SK-N-SH (cell line): ENCODE measurements at regions not wholly inside any gene's neighbourhood (a gene's known extent, or its start where the extent isn't known, plus 50 kb on each side); places are given as distances from the start of the nearest gene placed in this dataset.

Experiments used
- CTCF ChIA-PET: fragments of 300-600, 350-600 bp; formaldehyde crosslinking; extraction: SDS; loops from one replicate; lab custom pipeline; 2021; lab: Yijun Ruan, JAX
- POLR2A ChIA-PET: fragments of 350-600 bp; sonication (Branson Sonifier 250); formaldehyde crosslinking; extraction: SDS; loops from one replicate; lab custom pipeline; 2020; ENCODE audit warnings: antibody characterized with exemption, inconsistent platforms; lab: Yijun Ruan, JAX
- DNase-seq: peaks from one replicate; pipeline ENCODE4 v3.0.0; 2012
- H2AFZ ChIP-seq: fragments of 200-600 bp; sonication (generic); 2 replicates; pipeline ENCODE4 v1.8.1; 2016; ENCODE audit warnings: antibody characterized with exemption, mild to moderate bottlenecking, low read depth
- H3F3A ChIP-seq: fragments of 200-600 bp; sonication (generic); replicated peaks from 2 replicates; pipeline ENCODE3; 2016; ENCODE audit warnings: antibody characterized with exemption, mild to moderate bottlenecking; ENCODE audit not compliant: insufficient read depth
- H3K27ac ChIP-seq, 2 experiments: fragments of 200-500 bp in 1 of 2; fragments of 200-600 bp in 1 of 2; sonication (Bioruptor generic) in 1 of 2; sonication (generic), shearing (Covaris generic) in 1 of 2; 2 replicates each; pipeline versions ENCODE4 v1.5.1 to v1.6.1; 2014 to 2016; ENCODE audit warnings: low read depth in 2 of 2, inconsistent platforms in 1 of 2, low read length in 1 of 2, mild to moderate bottlenecking in 1 of 2, mixed read lengths in 1 of 2
- H3K27me3 ChIP-seq: fragments of 200-600 bp; sonication (generic), shearing (Covaris generic); 2 replicates; pipeline ENCODE4 v1.6.1; 2016; ENCODE audit warnings: mixed run types; ENCODE audit not compliant: insufficient read depth
- H3K36me3 ChIP-seq, 2 experiments: fragments of 200-500 bp in 1 of 2; fragments of 200-600 bp in 1 of 2; sonication (Bioruptor generic) in 1 of 2; sonication (generic) in 1 of 2; replicated peaks in 1 of 2; 2 replicates each; pipeline versions ENCODE3 to v1.5.1; 2014 to 2016; ENCODE audit warnings: low read length in 1 of 2, mild to moderate bottlenecking in 1 of 2; ENCODE audit not compliant: insufficient read depth in 2 of 2, control insufficient read depth in 1 of 2
- H3K4me1 ChIP-seq, 2 experiments: fragments of 200-500 bp in 1 of 2; fragments of 200-600 bp in 1 of 2; sonication (Bioruptor generic) in 1 of 2; sonication (generic), shearing (Covaris generic) in 1 of 2; 2 replicates each; pipeline versions ENCODE4 v1.5.1 to v1.6.1; 2014 to 2016; ENCODE audit warnings: low read depth in 1 of 2, low read length in 1 of 2, mixed run types in 1 of 2; ENCODE audit not compliant: insufficient read depth in 2 of 2, control insufficient read depth in 1 of 2
- H3K4me2 ChIP-seq: fragments of 200-600 bp; sonication (generic), shearing (Covaris generic); 2 replicates; pipeline ENCODE4 v1.6.1; 2017; ENCODE audit warnings: mixed run types
- H3K4me3 ChIP-seq, 2 experiments: fragments of 200-500 bp in 1 of 2; fragments of 200-600 bp in 1 of 2; sonication (Bioruptor generic) in 1 of 2; sonication (generic), shearing (Covaris generic) in 1 of 2; 2 replicates each; pipeline versions ENCODE4 v1.5.1 to v1.8.1; 2014 to 2016; ENCODE audit warnings: low read depth in 2 of 2, inconsistent platforms in 1 of 2, low read length in 1 of 2, mild to moderate bottlenecking in 1 of 2, mixed read lengths in 1 of 2, moderate library complexity in 1 of 2
- H3K79me2 ChIP-seq: fragments of 200-600 bp; sonication (generic); 2 replicates; pipeline ENCODE4 v1.8.1; 2017; ENCODE audit warnings: mild to moderate bottlenecking; ENCODE audit not compliant: insufficient read depth
- H3K9ac ChIP-seq: fragments of 200-600 bp; sonication (generic); 2 replicates; pipeline ENCODE4 v1.6.1; 2017; ENCODE audit warnings: mixed run types
- H3K9me2 ChIP-seq: fragments of 200-600 bp; sonication (generic); 2 replicates; pipeline ENCODE4 v1.6.1; 2017; ENCODE audit warnings: mixed run types
- H3K9me3 ChIP-seq: fragments of 200-600 bp; sonication (generic); 2 replicates; pipeline ENCODE4 v1.6.1; 2017; ENCODE audit warnings: mixed run types, mild to moderate bottlenecking, moderate library complexity
- H4K20me1 ChIP-seq: fragments of 200-600 bp; sonication (generic); 2 replicates; pipeline ENCODE4 v1.6.1; 2017; ENCODE audit warnings: mild to moderate bottlenecking, mixed run types; ENCODE audit not compliant: insufficient read depth
- ELF1 ChIP-seq: IDR thresholded peaks from 2 replicates; pipeline ENCODE4 v1.4.0; 2012
- EZH2phosphoT487 ChIP-seq: fragments of 200-600 bp; sonication (generic); IDR thresholded peaks from 2 replicates; pipeline ENCODE4 v1.6.1; 2017; ENCODE audit warnings: low read depth, mixed run types, mild to moderate bottlenecking, antibody characterized with exemption, moderate library complexity, borderline replicate concordance
- FOXM1 ChIP-seq: IDR thresholded peaks from 2 replicates; pipeline ENCODE4 v1.4.0; 2012; ENCODE audit warnings: low read depth, mild to moderate bottlenecking
- GABPA ChIP-seq: IDR thresholded peaks from 2 replicates; pipeline ENCODE4 v1.4.0; 2012; ENCODE audit warnings: low read depth, mild to moderate bottlenecking
- GATA2 ChIP-seq: sonication (generic); formaldehyde crosslinking; IDR thresholded peaks from 2 replicates; pipeline ENCODE4 v1.5.0; 2020; ENCODE audit warnings: mild to moderate bottlenecking, missing genetic modification reagents
- MEF2A ChIP-seq: IDR thresholded peaks from 2 replicates; pipeline ENCODE4 v1.4.0; 2012; ENCODE audit warnings: low read depth, borderline replicate concordance
- MXI1 ChIP-seq: IDR thresholded peaks from 2 replicates; pipeline ENCODE4 v1.6.1; 2012; ENCODE audit warnings: mild to moderate bottlenecking, low read depth, low read length, improper control_type of control experiment
- RAD21 ChIP-seq: IDR thresholded peaks from 2 replicates; pipeline ENCODE4 v1.6.1; 2012; ENCODE audit warnings: mild to moderate bottlenecking, low read length
- RFX5 ChIP-seq: IDR thresholded peaks from 2 replicates; pipeline ENCODE4 v1.6.1; 2012; ENCODE audit warnings: mild to moderate bottlenecking, improper control_type of control experiment, low read length
- SIN3A ChIP-seq: IDR thresholded peaks from 2 replicates; pipeline ENCODE4 v1.6.1; 2012; ENCODE audit warnings: low read depth, mild to moderate bottlenecking, low read length, moderate library complexity, borderline replicate concordance
- TAF1 ChIP-seq: IDR thresholded peaks from 2 replicates; pipeline ENCODE4 v1.6.1; 2012; ENCODE audit warnings: low read depth, mild to moderate bottlenecking, low read length, moderate library complexity, borderline replicate concordance
- TEAD4 ChIP-seq: IDR thresholded peaks from 2 replicates; pipeline ENCODE4 v1.4.0; 2012; ENCODE audit warnings: mild to moderate bottlenecking, borderline replicate concordance; ENCODE audit not compliant: insufficient read depth
- YY1 ChIP-seq: IDR thresholded peaks from 2 replicates; pipeline ENCODE4 v1.4.0; 2012; ENCODE audit warnings: low read depth, mild to moderate bottlenecking
- WGBS: methylation state at CpG from one replicate; pipeline ENCODE4 v1.1.6; 2017; ENCODE audit warnings: low lambda C conversion rate; 5-methylcytosine and 5-hydroxymethylcytosine counted together
- TF ChIP-seq, protein P1 (sequence below): IDR thresholded peaks from 2 replicates; pipeline ENCODE4 v1.4.0; 2012; ENCODE audit warnings: low read depth
- TF ChIP-seq, protein P2 (sequence below): IDR thresholded peaks from 2 replicates; pipeline ENCODE4 v1.4.0; 2012; ENCODE audit warnings: low read depth, borderline replicate concordance
- TF ChIP-seq, protein P3 (sequence below): IDR thresholded peaks from 2 replicates; pipeline ENCODE4; 2012
- TF ChIP-seq, protein P4 (sequence below): IDR thresholded peaks from 2 replicates; pipeline ENCODE4 v1.4.0; 2012; ENCODE audit warnings: low read depth, borderline replicate concordance
- TF ChIP-seq, protein P5 (sequence below): fragments of 200-600 bp; sonication (generic); IDR thresholded peaks from 2 replicates; pipeline ENCODE4 v1.6.1; 2017; ENCODE audit warnings: antibody characterized with exemption, mild to moderate bottlenecking, moderate library complexity
- TF ChIP-seq, protein P6 (sequence below): fragments of 150-350 bp; IDR thresholded peaks from 2 replicates; pipeline ENCODE4 v1.6.1; 2017; ENCODE audit warnings: antibody characterized with exemption, low read length, low read depth, borderline replicate concordance

DNA sequence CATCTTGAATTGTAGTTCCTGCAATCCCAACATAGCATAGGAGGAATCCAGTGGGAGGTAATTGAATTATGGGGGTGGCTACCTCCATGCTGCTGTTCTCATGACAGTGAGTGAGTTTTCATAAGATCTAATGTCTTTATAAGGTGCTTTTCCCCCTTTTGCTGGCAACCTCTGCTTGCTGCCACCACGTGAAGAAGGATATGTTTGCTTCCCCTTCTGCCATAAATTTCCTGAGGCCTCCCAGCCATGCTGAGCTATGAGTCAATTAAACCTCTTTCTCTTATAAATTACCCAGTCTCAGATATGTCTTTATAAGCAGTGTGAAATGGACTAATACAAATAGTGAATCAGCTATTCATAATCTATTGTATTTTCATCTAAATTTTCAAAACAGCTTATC is 537.3 kb downstream of the EPHA3 start:
- H3K27ac ChIP-seq: no peak overlapping the region

More for the DNA sequence above, 537.3 kb downstream of the EPHA3 start:
- Histone ChIP-seq H3K27me3 (no peaks in the 10 kb centered on the region), H3K4me1 (no peaks in the 10 kb centered on the region), H3K4me2 (no peak overlapping the region), H4K20me1 (no peaks in the 10 kb centered on the region), H3K9me2 (no peaks in the 10 kb centered on the region), H3K9ac (no peak overlapping the region), H2AFZ (no peak overlapping the region), H3K9me3 (no peaks in the 10 kb centered on the region), H3K79me2 (no peaks in the 10 kb centered on the region), H3K4me3 (no peak overlapping the region), H3K36me3 (no peaks in the 10 kb centered on the region), H3F3A (no peaks in the 10 kb centered on the region)
- ChIA-PET POLR2A (no interaction called here), CTCF (no interaction called here)
- DNase-seq: no peak
- no peak for TF ChIP-seq TEAD4
- TF ChIP-seq MEF2A: no peak
- no peak for TF ChIP-seq RAD21
- no peak for TF ChIP-seq EZH2phosphoT487
- TF ChIP-seq, protein P1, sequence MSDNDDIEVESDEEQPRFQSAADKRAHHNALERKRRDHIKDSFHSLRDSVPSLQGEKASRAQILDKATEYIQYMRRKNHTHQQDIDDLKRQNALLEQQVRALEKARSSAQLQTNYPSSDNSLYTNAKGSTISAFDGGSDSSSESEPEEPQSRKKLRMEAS: no peak
- TF ChIP-seq, protein P2, sequence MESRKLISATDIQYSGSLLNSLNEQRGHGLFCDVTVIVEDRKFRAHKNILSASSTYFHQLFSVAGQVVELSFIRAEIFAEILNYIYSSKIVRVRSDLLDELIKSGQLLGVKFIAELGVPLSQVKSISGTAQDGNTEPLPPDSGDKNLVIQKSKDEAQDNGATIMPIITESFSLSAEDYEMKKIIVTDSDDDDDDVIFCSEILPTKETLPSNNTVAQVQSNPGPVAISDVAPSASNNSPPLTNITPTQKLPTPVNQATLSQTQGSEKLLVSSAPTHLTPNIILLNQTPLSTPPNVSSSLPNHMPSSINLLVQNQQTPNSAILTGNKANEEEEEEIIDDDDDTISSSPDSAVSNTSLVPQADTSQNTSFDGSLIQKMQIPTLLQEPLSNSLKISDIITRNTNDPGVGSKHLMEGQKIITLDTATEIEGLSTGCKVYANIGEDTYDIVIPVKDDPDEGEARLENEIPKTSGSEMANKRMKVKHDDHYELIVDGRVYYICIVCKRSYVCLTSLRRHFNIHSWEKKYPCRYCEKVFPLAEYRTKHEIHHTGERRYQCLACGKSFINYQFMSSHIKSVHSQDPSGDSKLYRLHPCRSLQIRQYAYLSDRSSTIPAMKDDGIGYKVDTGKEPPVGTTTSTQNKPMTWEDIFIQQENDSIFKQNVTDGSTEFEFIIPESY: no peak
- no peak for TF ChIP-seq SIN3A
- TF ChIP-seq, protein P3, sequence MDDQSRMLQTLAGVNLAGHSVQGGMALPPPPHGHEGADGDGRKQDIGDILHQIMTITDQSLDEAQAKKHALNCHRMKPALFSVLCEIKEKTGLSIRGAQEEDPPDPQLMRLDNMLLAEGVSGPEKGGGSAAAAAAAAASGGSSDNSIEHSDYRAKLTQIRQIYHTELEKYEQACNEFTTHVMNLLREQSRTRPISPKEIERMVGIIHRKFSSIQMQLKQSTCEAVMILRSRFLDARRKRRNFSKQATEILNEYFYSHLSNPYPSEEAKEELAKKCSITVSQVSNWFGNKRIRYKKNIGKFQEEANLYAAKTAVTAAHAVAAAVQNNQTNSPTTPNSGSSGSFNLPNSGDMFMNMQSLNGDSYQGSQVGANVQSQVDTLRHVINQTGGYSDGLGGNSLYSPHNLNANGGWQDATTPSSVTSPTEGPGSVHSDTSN: no peak
- TF ChIP-seq, protein P4, sequence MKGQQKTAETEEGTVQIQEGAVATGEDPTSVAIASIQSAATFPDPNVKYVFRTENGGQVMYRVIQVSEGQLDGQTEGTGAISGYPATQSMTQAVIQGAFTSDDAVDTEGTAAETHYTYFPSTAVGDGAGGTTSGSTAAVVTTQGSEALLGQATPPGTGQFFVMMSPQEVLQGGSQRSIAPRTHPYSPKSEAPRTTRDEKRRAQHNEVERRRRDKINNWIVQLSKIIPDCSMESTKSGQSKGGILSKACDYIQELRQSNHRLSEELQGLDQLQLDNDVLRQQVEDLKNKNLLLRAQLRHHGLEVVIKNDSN: no peak
- TF ChIP-seq ELF1: no peak
- TF ChIP-seq YY1: no peak
- TF ChIP-seq, protein P5, sequence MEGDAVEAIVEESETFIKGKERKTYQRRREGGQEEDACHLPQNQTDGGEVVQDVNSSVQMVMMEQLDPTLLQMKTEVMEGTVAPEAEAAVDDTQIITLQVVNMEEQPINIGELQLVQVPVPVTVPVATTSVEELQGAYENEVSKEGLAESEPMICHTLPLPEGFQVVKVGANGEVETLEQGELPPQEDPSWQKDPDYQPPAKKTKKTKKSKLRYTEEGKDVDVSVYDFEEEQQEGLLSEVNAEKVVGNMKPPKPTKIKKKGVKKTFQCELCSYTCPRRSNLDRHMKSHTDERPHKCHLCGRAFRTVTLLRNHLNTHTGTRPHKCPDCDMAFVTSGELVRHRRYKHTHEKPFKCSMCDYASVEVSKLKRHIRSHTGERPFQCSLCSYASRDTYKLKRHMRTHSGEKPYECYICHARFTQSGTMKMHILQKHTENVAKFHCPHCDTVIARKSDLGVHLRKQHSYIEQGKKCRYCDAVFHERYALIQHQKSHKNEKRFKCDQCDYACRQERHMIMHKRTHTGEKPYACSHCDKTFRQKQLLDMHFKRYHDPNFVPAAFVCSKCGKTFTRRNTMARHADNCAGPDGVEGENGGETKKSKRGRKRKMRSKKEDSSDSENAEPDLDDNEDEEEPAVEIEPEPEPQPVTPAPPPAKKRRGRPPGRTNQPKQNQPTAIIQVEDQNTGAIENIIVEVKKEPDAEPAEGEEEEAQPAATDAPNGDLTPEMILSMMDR: no peak
- TF ChIP-seq RFX5: no peak
- no peak for TF ChIP-seq MXI1
- TF ChIP-seq, protein P6, sequence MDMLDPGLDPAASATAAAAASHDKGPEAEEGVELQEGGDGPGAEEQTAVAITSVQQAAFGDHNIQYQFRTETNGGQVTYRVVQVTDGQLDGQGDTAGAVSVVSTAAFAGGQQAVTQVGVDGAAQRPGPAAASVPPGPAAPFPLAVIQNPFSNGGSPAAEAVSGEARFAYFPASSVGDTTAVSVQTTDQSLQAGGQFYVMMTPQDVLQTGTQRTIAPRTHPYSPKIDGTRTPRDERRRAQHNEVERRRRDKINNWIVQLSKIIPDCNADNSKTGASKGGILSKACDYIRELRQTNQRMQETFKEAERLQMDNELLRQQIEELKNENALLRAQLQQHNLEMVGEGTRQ: no peak
- no peak for TF ChIP-seq GATA2 (CRISPR knock-in tag)
- TF ChIP-seq FOXM1: no peak
- no peak for TF ChIP-seq GABPA
- no peak for TF ChIP-seq TAF1
- WGBS: 0% methylated on average over 1 of the region's 1 CpG
